Neural progenitor cell (in vitro differentiated cells): ENCODE measurements at regions not wholly inside any gene's neighbourhood (a gene's known extent, or its start where the extent isn't known, plus 50 kb on each side); places are given as distances from the start of the nearest gene placed in this dataset.

Experiments used
- DNase-seq: peaks from one replicate; pipeline ENCODE4 v3.0.0-alpha.2; 2016; ENCODE audit warnings: low spot score
- H2AFZ ChIP-seq: fragments of 200-600 bp; sonication (generic); replicated peaks from 2 replicates; pipeline ENCODE4 v1.6.1; 2016; ENCODE audit warnings: antibody characterized with exemption
- H3F3A ChIP-seq: fragments of 200-600 bp; sonication (generic); 2 replicates; pipeline ENCODE4 v1.6.1; 2016; ENCODE audit warnings: antibody characterized with exemption, low read depth
- H3K27ac ChIP-seq: fragments of 200-600 bp; sonication (generic); 2 replicates; pipeline ENCODE4 v1.5.1; 2016; ENCODE audit warnings: mild to moderate bottlenecking
- H3K27me3 ChIP-seq: fragments of 200-600 bp; sonication (generic); 2 replicates; pipeline ENCODE4 v1.6.1; 2016; ENCODE audit warnings: mild to moderate bottlenecking, moderate library complexity
- H3K36me3 ChIP-seq: fragments of 200-600 bp; sonication (generic); 2 replicates; pipeline ENCODE4 v1.5.1; 2016
- H3K4me1 ChIP-seq: fragments of 200-600 bp; sonication (generic); 2 replicates; pipeline ENCODE4 v1.6.1; 2016; ENCODE audit warnings: mixed run types
- H3K4me2 ChIP-seq: fragments of 200-600 bp; sonication (generic); 2 replicates; pipeline ENCODE4 v1.6.1; 2016
- H3K4me3 ChIP-seq: fragments of 200-600 bp; sonication (generic); 2 replicates; pipeline ENCODE4 v1.5.1; 2016
- H3K79me2 ChIP-seq: fragments of 200-600 bp; sonication (generic); 2 replicates; pipeline ENCODE4 v1.6.1; 2016; ENCODE audit warnings: low read depth
- H3K9ac ChIP-seq: fragments of 200-600 bp; sonication (generic); 2 replicates; pipeline ENCODE4 v1.6.1; 2016
- H3K9me3 ChIP-seq: fragments of 200-600 bp; sonication (generic); 2 replicates; pipeline ENCODE4 v1.5.1; 2016; ENCODE audit warnings: low read depth
- H4K20me1 ChIP-seq: fragments of 200-600 bp; sonication (generic); 2 replicates; pipeline ENCODE4 v1.6.1; 2016; ENCODE audit warnings: low read depth
- H3K27ac Mint-ChIP-seq: 3 replicates; pipeline ENCODE4 v1.8.0; 2021; ENCODE audit warnings: mixed read lengths
- H3K27me3 Mint-ChIP-seq: 2 replicates; pipeline ENCODE4 v1.8.0; 2022; ENCODE audit warnings: low read depth, mild to moderate bottlenecking, inconsistent platforms, moderate library complexity, mixed read lengths; ENCODE audit not compliant: insufficient read depth
- H3K36me3 Mint-ChIP-seq: 3 replicates; pipeline ENCODE4 v1.8.0; 2021; ENCODE audit warnings: mixed read lengths
- H3K4me1 Mint-ChIP-seq: 3 replicates; pipeline ENCODE4 v1.8.0; 2021; ENCODE audit warnings: mixed read lengths
- H3K4me3 Mint-ChIP-seq: 3 replicates; pipeline ENCODE4 v1.8.0; 2021; ENCODE audit warnings: mild to moderate bottlenecking, moderate library complexity, mixed read lengths
- H3K9me3 Mint-ChIP-seq: 3 replicates; pipeline ENCODE4 v1.8.0; 2020; ENCODE audit warnings: mixed read lengths
- EZH2 ChIP-seq: fragments of 200-600 bp; sonication (generic); IDR thresholded peaks from 2 replicates; pipeline ENCODE4 v1.6.1; 2017; ENCODE audit warnings: antibody characterized with exemption, mild to moderate bottlenecking, moderate library complexity
- EZH2phosphoT487 ChIP-seq: fragments of 200-600 bp; sonication (generic); IDR thresholded peaks from 2 replicates; pipeline ENCODE4 v1.6.1; 2017; ENCODE audit warnings: antibody characterized with exemption
- TF ChIP-seq, protein P1 (sequence below): fragments of 200-600 bp; sonication (generic); IDR thresholded peaks from 2 replicates; pipeline ENCODE4 v1.5.1; 2017; ENCODE audit warnings: antibody characterized with exemption, mild to moderate bottlenecking

DNA sequence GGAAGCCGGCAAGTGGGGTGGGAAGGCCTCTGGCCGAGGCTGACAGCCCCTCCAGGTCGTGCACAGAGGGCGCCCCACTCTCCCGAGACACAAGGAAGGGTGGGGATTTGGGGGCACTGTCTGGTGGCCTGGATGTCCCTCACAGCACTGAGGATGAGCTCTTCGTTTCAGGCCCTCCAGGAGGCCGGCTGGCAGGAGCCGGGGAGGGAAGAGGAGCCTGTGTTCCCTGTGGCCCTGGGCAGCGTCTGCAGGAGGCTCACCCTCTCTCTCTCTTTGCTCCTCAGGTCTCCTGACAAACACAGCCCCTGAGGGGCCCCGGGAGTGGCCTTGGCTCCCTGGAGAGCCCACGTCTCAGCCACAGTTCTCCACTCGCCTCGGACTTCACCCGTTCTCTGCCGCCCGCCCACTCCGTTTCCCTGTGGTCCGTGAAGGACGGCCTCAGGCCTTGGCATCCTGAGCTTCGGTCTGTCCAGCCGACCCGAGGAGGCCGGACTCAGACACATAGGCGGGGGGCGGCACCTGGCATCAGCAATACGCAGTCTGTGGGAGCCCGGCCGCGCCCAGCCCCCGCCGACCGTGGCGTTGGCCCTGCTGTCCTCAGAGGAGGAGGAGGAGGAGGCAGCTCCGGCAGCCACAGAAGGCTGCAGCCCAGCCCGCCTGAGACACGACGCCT is 1078.0 kb downstream of the BRD1 start:
- Histone ChIP-seq H3K4me3 (no peak overlapping the region), H3F3A (no peaks in the 10 kb centered on the region), H2AFZ (no peak overlapping the region), H4K20me1 (no peaks in the 10 kb centered on the region), H3K79me2 (no peaks in the 10 kb centered on the region), H3K9ac (no peak overlapping the region), H3K36me3 (no peaks in the 10 kb centered on the region), H3K27ac (no peak overlapping the region), H3K9me3 (no peaks in the 10 kb centered on the region), H3K27me3 (no peaks in the 10 kb centered on the region), H3K4me1 (no peaks in the 10 kb centered on the region), H3K4me2 (no peak overlapping the region)
- Mint-ChIP-seq H3K27me3 (peaks cover under 1% of the 10 kb centered on the region), H3K4me1 (no peaks in the 10 kb centered on the region), H3K9me3 (no peaks in the 10 kb centered on the region), H3K36me3 (peaks cover 2% of the 10 kb centered on the region), H3K4me3 (no peak overlapping the region), H3K27ac (no peak overlapping the region)
- TF ChIP-seq EZH2: no peak
- TF ChIP-seq EZH2phosphoT487: no peak
- TF ChIP-seq, protein P1, sequence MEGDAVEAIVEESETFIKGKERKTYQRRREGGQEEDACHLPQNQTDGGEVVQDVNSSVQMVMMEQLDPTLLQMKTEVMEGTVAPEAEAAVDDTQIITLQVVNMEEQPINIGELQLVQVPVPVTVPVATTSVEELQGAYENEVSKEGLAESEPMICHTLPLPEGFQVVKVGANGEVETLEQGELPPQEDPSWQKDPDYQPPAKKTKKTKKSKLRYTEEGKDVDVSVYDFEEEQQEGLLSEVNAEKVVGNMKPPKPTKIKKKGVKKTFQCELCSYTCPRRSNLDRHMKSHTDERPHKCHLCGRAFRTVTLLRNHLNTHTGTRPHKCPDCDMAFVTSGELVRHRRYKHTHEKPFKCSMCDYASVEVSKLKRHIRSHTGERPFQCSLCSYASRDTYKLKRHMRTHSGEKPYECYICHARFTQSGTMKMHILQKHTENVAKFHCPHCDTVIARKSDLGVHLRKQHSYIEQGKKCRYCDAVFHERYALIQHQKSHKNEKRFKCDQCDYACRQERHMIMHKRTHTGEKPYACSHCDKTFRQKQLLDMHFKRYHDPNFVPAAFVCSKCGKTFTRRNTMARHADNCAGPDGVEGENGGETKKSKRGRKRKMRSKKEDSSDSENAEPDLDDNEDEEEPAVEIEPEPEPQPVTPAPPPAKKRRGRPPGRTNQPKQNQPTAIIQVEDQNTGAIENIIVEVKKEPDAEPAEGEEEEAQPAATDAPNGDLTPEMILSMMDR: no peak
- no peak for DNase-seq

DNA sequence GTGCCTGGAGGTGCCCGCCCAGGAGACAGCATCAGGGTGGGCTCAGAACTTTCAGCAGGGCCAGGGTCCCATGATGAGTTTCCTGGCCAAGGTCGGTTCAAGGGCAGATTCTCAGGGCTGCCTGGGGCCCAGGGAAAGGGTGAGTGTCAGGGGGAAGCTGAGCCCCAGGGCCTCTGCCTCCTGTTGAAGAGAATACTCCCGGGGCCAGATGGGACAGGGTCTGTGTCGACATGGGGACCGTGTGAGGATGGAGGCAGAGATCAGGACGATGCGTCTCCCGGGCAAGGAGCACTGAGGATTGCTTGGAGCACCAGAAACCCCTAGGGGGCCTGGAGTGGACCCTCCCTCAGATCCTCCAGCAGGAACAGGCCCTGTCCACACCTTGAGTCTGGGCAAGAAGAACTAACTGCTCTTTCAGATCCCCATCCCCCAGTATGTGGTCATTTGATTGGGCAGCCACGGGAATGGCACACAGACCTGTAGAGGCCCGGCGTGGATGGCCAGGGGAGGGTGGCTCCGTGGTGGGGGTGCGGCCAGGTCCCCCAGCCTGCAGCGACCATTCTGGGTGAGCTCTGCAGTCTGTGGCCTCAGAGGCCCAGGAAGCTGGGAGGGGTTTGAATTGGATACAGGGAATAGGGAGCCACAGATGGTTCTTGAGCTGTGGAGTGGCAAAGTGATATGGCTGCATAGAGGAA is 1078.7 kb downstream of the BRD1 start:
- Mint-ChIP-seq H3K4me3 (no peak overlapping the region), H3K27me3 (peaks cover 2% of the 10 kb centered on the region), H3K27ac (no peak overlapping the region), H3K36me3 (peaks cover 2% of the 10 kb centered on the region), H3K9me3 (no peaks in the 10 kb centered on the region), H3K4me1 (no peaks in the 10 kb centered on the region)
- Histone ChIP-seq H4K20me1 (no peaks in the 10 kb centered on the region), H3F3A (no peaks in the 10 kb centered on the region), H3K9me3 (no peaks in the 10 kb centered on the region), H3K79me2 (no peaks in the 10 kb centered on the region), H3K36me3 (no peaks in the 10 kb centered on the region), H3K9ac (no peak overlapping the region), H3K4me3 (no peak overlapping the region), H2AFZ (no peak overlapping the region), H3K4me1 (no peaks in the 10 kb centered on the region), H3K27me3 (no peaks in the 10 kb centered on the region), H3K27ac (no peak overlapping the region), H3K4me2 (no peak overlapping the region)
- DNase-seq: no peak
- TF ChIP-seq EZH2phosphoT487 (no peak), EZH2 (no peak)
- TF ChIP-seq, protein P1: no peak

DNA sequence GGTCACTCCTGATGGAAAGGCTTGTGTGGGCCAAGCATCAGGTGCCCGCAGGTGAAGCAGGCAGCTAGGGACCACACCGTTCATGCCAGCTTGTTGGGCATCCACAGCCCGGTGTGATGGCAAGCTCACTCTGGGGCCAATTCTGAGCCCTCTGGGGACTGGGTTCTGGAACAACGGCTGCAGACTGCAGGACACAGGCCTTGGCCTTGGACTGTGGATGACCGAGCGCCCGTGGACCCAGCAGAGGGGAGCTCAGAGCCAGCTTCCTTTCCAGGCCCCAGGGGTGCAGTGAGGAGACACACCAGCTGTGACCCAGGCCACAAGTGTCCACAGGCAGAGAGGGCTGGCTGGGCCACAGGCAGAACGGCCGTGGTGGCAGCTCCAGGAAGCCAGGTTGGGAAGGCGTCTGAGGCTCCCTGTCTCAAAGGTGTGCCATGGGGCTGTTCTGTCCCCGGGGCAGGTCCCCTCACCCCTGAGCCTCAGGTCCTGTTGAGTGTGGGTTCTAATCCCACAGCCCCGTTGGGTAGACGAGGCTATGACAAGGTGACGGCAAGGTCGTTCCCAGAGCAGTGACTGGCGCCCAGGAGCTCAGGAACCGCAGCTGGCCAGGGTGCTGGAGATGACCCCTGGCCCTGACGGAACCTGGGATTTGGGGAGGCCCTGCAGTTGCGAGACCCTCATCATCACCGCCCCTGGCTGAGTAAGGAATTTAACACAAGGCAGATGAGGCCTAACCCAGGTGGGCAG is 1079.4 kb downstream of the BRD1 start:
- Histone ChIP-seq H3K4me1 (no peaks in the 10 kb centered on the region), H2AFZ (no peak overlapping the region), H3K9me3 (no peaks in the 10 kb centered on the region), H3K36me3 (no peaks in the 10 kb centered on the region), H4K20me1 (no peaks in the 10 kb centered on the region), H3K79me2 (no peaks in the 10 kb centered on the region), H3K4me2 (no peak overlapping the region), H3K27me3 (no peaks in the 10 kb centered on the region), H3F3A (no peaks in the 10 kb centered on the region), H3K9ac (no peak overlapping the region), H3K27ac (no peak overlapping the region), H3K4me3 (no peak overlapping the region)
- Mint-ChIP-seq H3K4me1 (peaks cover under 1% of the 10 kb centered on the region), H3K27me3 (peaks cover 2% of the 10 kb centered on the region), H3K4me3 (no peak overlapping the region), H3K27ac (no peak overlapping the region), H3K36me3 (peaks cover 2% of the 10 kb centered on the region), H3K9me3 (peaks cover 2% of the 10 kb centered on the region)
- TF ChIP-seq EZH2phosphoT487 (no peak), EZH2 (no peak)
- TF ChIP-seq, protein P1: no peak
- no peak for DNase-seq
